H9 (cell line): ENCODE measurements at regions not wholly inside any gene's neighbourhood (a gene's known extent, or its start where the extent isn't known, plus 50 kb on each side); places are given as distances from the start of the nearest gene placed in this dataset.
"Not testable (repeated sequence)": the region's sequence is repeated elsewhere in the genome, so short reads cannot be mapped to it uniquely, and the experiment has no call there.

Source experiments
- DNase-seq: peaks from one replicate; pipeline ENCODE4 v3.0.0-alpha.2; 2017
- H2AFZ ChIP-seq: one replicate; pipeline ENCODE4 v1.6.1; 2013; ENCODE audit warnings: mild to moderate bottlenecking, low read length, control low read depth, moderate library complexity
- H2AK5ac ChIP-seq: 2 replicates; pipeline ENCODE4 v1.6.1; 2013; ENCODE audit warnings: low read length, control low read depth, mixed read lengths; ENCODE audit not compliant: insufficient read length
- H2BK120ac ChIP-seq: one replicate; pipeline ENCODE4 v1.6.1; 2013; ENCODE audit warnings: low read depth, mild to moderate bottlenecking, low read length, control low read depth, inconsistent platforms; ENCODE audit not compliant: poor library complexity, severe bottlenecking
- H2BK12ac ChIP-seq: 2 replicates; pipeline ENCODE4 v1.6.1; 2013; ENCODE audit warnings: low read length, control low read depth, mixed read lengths, low read depth; ENCODE audit not compliant: insufficient read length
- H2BK15ac ChIP-seq: 2 replicates; pipeline ENCODE4 v1.6.1; 2013; ENCODE audit warnings: low read depth, low read length, control low read depth
- H2BK20ac ChIP-seq: one replicate; pipeline ENCODE4 v1.6.1; 2013; ENCODE audit warnings: low read depth, mild to moderate bottlenecking, low read length, control low read depth, inconsistent platforms; ENCODE audit not compliant: poor library complexity, severe bottlenecking
- H2BK5ac ChIP-seq: 2 replicates; pipeline ENCODE4 v1.6.1; 2013; ENCODE audit warnings: low read length, control low read depth, mixed read lengths; ENCODE audit not compliant: insufficient read length
- H3K14ac ChIP-seq: 2 replicates; pipeline ENCODE4 v1.6.1; 2013; ENCODE audit warnings: low read length, control low read depth; ENCODE audit not compliant: insufficient read depth
- H3K18ac ChIP-seq: 2 replicates; pipeline ENCODE4 v1.6.1; 2013; ENCODE audit warnings: low read depth, mild to moderate bottlenecking, mixed read lengths, low read length, control low read depth; ENCODE audit not compliant: insufficient read length
- H3K23ac ChIP-seq: 2 replicates; pipeline ENCODE4 v1.6.1; 2013; ENCODE audit warnings: low read length, control low read depth, mixed read lengths, low read depth; ENCODE audit not compliant: insufficient read length
- H3K23me2 ChIP-seq: 2 replicates; pipeline ENCODE4 v1.6.1; 2013; ENCODE audit warnings: low read depth, mild to moderate bottlenecking, mixed read lengths, low read length, control low read depth; ENCODE audit not compliant: insufficient read length, poor library complexity, severe bottlenecking
- H3K27ac ChIP-seq: 2 replicates; pipeline ENCODE4 v1.5.1; 2013; ENCODE audit warnings: low read length, control low read depth, mixed read lengths, low read depth; ENCODE audit not compliant: insufficient read length
- H3K27me3 ChIP-seq: 2 replicates; pipeline ENCODE4 v1.6.1; 2013; ENCODE audit warnings: low read length, control low read depth, inconsistent platforms; ENCODE audit not compliant: insufficient read depth
- H3K4ac ChIP-seq: 2 replicates; pipeline ENCODE4 v1.6.1; 2013; ENCODE audit warnings: low read depth, mild to moderate bottlenecking, control low read depth, inconsistent platforms, low read length, moderate library complexity
- H3K4me1 ChIP-seq: 2 replicates; pipeline ENCODE4 v1.6.1; 2013; ENCODE audit warnings: low read length, control low read depth, inconsistent platforms; ENCODE audit not compliant: insufficient read depth
- H3K4me2 ChIP-seq: 2 replicates; pipeline ENCODE4 v1.6.1; 2013; ENCODE audit warnings: low read length, control low read depth, mixed read lengths; ENCODE audit not compliant: insufficient read length, insufficient read depth
- H3K56ac ChIP-seq: 2 replicates; pipeline ENCODE4 v1.6.1; 2013; ENCODE audit warnings: low read depth, mild to moderate bottlenecking, mixed read lengths, low read length, control low read depth; ENCODE audit not compliant: insufficient read length
- H3K79me1 ChIP-seq: 2 replicates; pipeline ENCODE4 v1.6.1; 2013; ENCODE audit warnings: low read depth, mild to moderate bottlenecking, moderate library complexity, low read length, control low read depth, inconsistent platforms; ENCODE audit not compliant: insufficient read depth, poor library complexity, severe bottlenecking
- H3K79me2 ChIP-seq: 2 replicates; pipeline ENCODE4 v1.6.1; 2013; ENCODE audit warnings: low read length, control low read depth, inconsistent platforms; ENCODE audit not compliant: insufficient read depth
- H3K9ac ChIP-seq: 2 replicates; pipeline ENCODE4 v1.6.1; 2013; ENCODE audit warnings: low read length, control low read depth, mixed read lengths; ENCODE audit not compliant: insufficient read length; ENCODE audit errors: extremely low read depth
- H3K9me3 ChIP-seq: one replicate; pipeline ENCODE4 v1.6.1; 2013; ENCODE audit warnings: low read depth, low read length, inconsistent platforms; ENCODE audit not compliant: control insufficient read depth
- H3T11ph ChIP-seq: one replicate; pipeline ENCODE4 v1.6.1; 2013; ENCODE audit warnings: mild to moderate bottlenecking, low read length, control low read depth, inconsistent platforms
- H4K20me1 ChIP-seq: one replicate; pipeline ENCODE4 v1.6.1; 2013; ENCODE audit not compliant: control insufficient read depth, insufficient read length, insufficient read depth
- H4K5ac ChIP-seq: 2 replicates; pipeline ENCODE4 v1.6.1; 2013; ENCODE audit warnings: low read depth, mild to moderate bottlenecking, mixed read lengths, low read length, control low read depth; ENCODE audit not compliant: insufficient read length
- H4K8ac ChIP-seq: replicated peaks from 2 replicates; pipeline ENCODE4 v1.6.1; 2013; ENCODE audit warnings: low read length, control low read depth, mixed read lengths, low read depth; ENCODE audit not compliant: insufficient read length
- H4K91ac ChIP-seq: 2 replicates; pipeline ENCODE4 v1.6.1; 2013; ENCODE audit warnings: low read depth, mild to moderate bottlenecking, moderate library complexity, mixed read lengths, low read length, control low read depth; ENCODE audit not compliant: insufficient read length
- H3K27ac Mint-ChIP-seq, 3 experiments: 2 replicates in 2 of 3; 3 replicates in 1 of 3; pipeline ENCODE4 v1.8.0; 2020 to 2021; ENCODE audit warnings: mixed read lengths in 3 of 3, mild to moderate bottlenecking in 1 of 3, moderate library complexity in 1 of 3
- H3K27me3 Mint-ChIP-seq: 2 replicates; pipeline ENCODE4 v1.8.0; 2021; ENCODE audit warnings: low read depth, mild to moderate bottlenecking, moderate library complexity, mixed read lengths
- H3K36me3 Mint-ChIP-seq, 3 experiments: 2 replicates in 2 of 3; 3 replicates in 1 of 3; pipeline ENCODE4 v1.8.0; 2020 to 2021; ENCODE audit warnings: low read depth in 3 of 3, mixed read lengths in 3 of 3; ENCODE audit not compliant: insufficient read depth in 1 of 3
- H3K4me1 Mint-ChIP-seq, 2 experiments: 2 replicates each; pipeline ENCODE4 v1.8.0; 2020; ENCODE audit warnings: mixed read lengths in 2 of 2
- H3K4me3 Mint-ChIP-seq, 2 experiments: 2 replicates in 1 of 2; 3 replicates in 1 of 2; pipeline ENCODE4 v1.8.0; 2020 to 2021; ENCODE audit warnings: mild to moderate bottlenecking in 2 of 2, mixed read lengths in 2 of 2, moderate library complexity in 1 of 2
- H3K9me3 Mint-ChIP-seq, 2 experiments: 2 replicates in 1 of 2; 3 replicates in 1 of 2; pipeline ENCODE4 v1.8.0; 2020; ENCODE audit warnings: mild to moderate bottlenecking in 2 of 2, mixed read lengths in 2 of 2, moderate library complexity in 1 of 2
- WGBS: extraction: QIAGEN DNeasy Blood & Tissue Kit; methylation state at CpG from one replicate; pipeline ENCODE4 v1.1.7; 2013; ENCODE audit warnings: missing lambda C conversion rate, low lambda C conversion rate, mixed read lengths; ENCODE audit not compliant: insufficient read length; ENCODE audit errors: extremely low coverage; 5-methylcytosine and 5-hydroxymethylcytosine counted together

- not testable (repeated sequence) for H3K23me2 ChIP-seq, H2BK15ac ChIP-seq, H3K14ac ChIP-seq, H4K8ac ChIP-seq, H3K27me3 Mint-ChIP-seq, H3K36me3 Mint-ChIP-seq, H3K9ac ChIP-seq, H3K4me1 ChIP-seq, H3K27ac ChIP-seq, H4K91ac ChIP-seq, DNase-seq, H3K56ac ChIP-seq, H3K4me2 ChIP-seq, H3K4ac ChIP-seq, H2AK5ac ChIP-seq, H4K20me1 ChIP-seq, H4K5ac ChIP-seq, H3K18ac ChIP-seq, H2AFZ ChIP-seq, H3K79me1 ChIP-seq, H3K79me2 ChIP-seq, H3T11ph ChIP-seq, H2BK120ac ChIP-seq, H2BK20ac ChIP-seq, H3K9me3 Mint-ChIP-seq, H2BK5ac ChIP-seq, H3K4me3 Mint-ChIP-seq, H3K23ac ChIP-seq, H2BK12ac ChIP-seq, H3K9me3 ChIP-seq, H3K27me3 ChIP-seq
- H3K27ac Mint-ChIP-seq, result peak overlapping the region in 2 of 3 experiments; percentile 63 to 68; a peak in 3 of 7 replicates
- no CpG with 5 or more reads among the region's 17 CpGs for WGBS
- H3K4me1 Mint-ChIP-seq, result peaks cover 11 to 22% of the 10 kb centered on the region in 2 experiments
Observed at GRCh38 chr4:3941735-3942522, 175.7 kb downstream of the ADRA2C start.
